Fibroblast of peridontal ligament (primary cell): ENCODE measurements at regions not wholly inside any gene's neighbourhood (a gene's known extent, or its start where the extent isn't known, plus 50 kb on each side); places are given as distances from the start of the nearest gene placed in this dataset.

Experiments used
- DNase-seq: peaks from one replicate; pipeline ENCODE4 v3.0.0-alpha.2; 2010; ENCODE audit errors: extremely low read depth

DNA sequence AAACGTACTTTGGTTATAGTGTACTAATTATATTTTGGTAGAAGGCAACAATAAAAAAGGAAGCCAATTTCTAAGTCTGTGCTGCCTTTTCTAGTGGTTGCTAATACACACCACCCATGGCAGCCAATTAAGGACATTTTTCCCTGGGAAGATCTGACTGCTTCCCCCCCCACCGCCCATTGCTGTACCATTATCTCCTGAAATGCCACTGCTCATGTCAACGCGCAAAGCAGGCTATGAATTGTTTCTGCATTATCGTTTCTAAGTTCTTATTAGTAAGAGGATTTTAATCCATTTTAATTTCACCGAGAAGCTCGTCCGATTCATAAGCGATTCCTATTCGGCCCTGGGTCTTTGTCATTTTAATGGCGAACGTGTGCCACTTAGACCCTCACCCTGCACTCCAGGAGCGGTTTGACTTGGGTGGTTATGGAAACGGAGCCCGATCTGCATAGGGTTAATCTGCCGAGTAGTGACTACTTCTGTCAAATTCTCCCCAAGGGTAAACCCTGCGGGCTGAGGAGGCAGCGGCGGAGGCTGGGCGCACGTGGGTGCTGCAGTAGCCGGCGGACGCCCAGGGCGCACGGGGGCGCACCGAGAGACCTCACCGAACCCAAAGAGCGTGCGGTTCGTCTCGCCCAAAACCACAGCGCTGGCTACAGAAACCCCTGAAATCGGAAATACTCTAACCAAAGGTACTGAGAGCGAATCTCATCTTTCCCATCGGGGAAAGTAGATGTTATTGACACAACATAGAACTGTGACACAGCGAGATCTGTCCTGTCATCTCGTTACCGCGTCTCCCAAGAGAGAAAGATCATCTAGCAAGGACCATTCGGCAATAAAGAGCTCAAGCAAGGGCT lies 55.8 kb upstream of the SHC3 start:
- peak; percentile 23 for DNase-seq

DNA sequence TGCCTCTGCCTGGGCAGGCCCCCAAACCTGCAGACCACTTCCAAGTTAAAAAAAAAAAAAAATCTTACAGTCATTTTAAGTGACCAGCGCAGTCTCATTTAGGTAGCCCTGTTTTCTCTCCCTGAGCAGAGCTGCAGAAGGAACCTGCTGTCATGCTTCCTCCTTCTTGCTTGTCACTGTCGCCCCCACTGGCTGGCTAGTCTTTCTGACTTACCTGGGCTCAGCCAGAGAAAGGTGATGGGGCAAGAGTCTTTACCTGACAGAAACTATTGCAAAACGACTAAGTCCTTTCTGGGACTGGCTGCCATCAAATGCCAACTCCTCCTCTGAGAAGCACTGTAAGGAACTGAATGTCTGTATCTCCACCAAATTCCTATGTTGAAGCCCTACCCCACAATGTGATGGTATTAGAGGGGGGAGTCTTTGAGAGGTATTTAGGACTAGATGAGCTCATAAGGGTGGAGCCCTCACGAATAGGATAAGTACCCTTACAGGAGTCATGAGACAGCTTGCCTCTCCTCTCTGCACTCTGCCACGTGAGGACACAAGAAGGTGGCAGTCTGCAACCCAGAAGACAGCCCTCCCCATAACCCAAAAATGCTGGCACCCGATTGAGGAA lies 58.4 kb upstream of the SHC3 start:
- no peak for DNase-seq

DNA sequence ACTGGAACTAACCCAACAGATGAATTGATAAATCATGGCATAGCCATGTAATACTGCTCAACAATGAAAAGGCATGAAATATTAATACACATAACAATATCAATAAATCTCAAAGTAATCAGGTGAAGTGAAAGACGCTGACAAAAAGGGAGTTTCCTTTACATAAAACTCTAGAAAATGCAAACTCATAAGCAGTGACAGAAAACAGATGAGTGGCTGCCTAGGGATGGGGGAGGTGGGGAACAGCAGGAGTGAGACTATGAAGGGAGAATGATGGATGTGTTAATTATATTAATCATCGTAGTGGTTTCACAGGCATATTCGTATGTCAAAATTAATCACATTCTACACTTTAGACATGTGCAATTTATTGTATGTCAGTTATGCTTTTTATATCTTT lies 59.8 kb upstream of the SHC3 start:
- no peak for DNase-seq

DNA sequence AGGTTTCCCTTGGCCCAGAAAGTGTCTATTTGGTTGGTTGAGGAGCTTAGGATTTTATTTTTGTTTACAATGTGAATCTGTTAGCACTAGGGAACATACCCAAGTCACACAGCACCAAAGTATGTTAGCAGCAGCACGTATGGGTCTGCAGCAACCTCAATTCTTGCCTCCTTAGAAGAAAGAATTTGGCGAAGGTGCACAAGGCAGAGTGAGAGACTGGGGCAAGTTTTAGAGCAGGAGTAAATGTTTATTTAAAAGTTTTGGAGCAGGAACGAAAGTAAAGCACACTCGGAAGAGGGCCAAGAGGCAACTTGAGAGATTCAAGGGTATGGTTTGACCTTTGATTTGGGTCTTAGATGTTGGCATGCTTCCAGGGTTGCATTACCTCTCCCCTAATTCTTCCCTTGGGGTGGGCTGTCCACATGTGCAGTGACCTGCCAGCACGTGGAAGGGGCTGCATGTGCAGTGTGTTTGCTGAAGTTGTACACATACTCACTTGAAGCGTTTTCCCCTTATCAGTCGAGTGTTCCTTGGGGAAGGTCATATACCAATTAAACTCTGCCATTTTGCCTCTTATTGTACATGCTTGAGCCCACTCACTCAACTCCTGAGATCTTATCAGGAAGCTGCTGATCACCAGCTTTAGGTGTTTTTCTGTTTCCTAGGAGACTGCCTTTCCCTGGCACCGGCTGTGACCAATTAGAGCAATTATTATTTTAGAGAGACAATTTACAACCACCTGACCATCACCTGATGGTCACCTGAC lies 64.9 kb upstream of the SHC3 start:
- DNase-seq, result no peak

DNA sequence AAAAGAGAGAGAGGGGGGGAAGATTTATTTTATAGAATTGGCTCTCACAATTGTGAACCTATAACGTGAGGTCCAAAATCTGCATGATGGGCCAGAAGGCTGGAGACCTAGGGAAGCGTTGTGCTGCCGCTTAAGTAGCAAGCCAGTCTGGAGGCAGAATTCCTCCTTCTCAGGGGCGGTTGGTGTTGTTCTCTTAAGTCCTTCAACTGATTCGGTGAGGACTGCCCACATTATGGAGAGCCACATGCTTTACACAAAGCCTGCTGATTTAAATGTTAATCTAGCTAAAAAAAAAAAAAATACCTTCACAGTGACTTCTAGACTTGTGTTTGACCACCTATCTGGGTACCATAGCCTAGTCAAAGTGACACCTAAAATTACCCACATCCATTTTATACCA lies 64.2 kb upstream of the CKS2 start:
- no peak for DNase-seq

DNA sequence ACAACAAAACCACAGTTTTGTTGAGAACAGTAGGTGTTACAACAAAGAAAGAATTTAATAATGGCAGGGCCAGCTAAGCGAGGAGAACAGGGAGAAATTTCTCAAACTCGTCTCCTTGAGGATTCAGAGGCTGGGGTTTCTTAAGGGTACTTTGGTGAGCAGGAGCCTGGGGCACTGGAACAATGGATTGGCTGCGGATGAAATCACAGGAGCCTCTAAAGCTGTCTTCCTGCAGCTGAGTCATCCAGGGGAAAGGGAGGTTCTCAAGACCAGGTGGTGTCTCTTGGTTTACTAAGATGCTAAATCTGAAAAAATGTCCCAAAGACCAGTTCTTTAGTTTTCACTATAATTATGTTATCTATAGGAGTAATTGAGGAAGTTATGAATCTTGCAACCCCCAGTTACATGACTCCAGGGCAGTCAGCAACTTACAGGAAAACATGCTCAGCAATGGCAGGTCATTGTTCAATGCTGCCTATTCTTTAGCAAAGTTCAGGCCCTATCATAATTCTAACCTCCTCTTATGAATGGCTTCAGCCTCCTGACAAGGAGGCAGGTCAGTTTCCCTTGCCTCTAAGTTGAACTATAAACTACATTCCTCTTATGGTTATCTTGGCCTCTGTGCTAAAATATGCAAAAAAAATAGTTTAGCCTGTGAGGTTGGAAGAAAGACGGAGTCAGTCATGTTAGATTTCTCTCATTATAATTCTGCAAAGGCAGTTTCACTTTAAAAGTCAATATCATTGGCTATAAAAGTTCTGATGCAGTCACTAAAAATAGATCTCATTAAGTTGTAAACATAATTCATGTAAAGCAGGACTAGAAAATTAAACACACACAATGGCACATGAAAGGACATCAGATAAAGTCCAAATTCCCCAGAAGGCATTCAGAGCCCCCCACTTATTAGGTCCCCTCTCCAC lies 63.3 kb upstream of the CKS2 start:
- peak; percentile 26 for DNase-seq

DNA sequence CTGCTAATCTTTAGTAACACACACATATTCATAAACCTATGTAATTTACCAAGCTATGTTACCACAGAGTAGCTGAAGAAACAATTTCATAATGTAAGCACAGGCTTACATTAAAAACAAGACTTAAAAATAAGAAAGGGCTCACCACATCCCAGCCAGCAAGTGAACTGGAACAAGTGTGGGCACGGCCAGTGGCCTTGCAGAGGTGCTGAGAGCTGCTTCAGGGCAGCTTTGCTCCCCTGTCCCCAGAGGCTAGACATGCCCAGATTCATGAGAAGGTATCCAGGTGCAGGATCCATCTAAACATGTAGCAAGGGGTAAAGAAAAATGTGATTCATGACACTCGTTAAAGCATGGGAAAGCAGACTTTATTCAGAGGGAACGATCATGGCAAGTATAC lies 62.0 kb upstream of the CKS2 start:
- DNase-seq, result no peak

DNA sequence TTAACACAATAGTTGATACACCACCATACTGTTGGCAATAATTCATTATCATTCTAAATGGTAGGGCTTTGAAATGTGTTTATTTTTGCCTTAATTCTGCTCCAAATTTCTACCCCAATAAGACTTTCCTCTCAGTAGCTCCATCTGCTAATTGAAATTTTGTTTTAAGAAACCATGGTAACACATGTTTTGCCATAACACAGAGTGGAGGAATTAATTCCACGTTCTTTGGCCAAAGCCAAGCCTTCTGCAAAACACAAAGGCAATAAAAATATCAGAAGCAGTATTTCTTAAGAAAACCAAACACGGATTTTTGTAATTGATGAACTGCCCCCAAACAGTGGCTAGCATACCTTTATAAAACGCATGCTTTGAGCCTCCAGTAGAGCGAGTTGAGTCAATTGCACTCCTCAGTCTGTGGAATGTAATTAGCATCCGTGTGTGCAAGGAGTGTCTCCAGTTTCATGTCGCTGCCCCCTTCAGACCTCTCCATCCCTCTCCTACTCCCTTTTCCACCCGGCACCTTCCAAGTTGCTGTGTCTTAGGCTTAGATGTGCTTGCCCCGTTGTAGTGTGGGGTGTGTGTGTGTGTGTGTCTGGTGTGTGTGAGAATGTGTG lies 58.2 kb upstream of the CKS2 start:
- DNase-seq, result no peak

DNA sequence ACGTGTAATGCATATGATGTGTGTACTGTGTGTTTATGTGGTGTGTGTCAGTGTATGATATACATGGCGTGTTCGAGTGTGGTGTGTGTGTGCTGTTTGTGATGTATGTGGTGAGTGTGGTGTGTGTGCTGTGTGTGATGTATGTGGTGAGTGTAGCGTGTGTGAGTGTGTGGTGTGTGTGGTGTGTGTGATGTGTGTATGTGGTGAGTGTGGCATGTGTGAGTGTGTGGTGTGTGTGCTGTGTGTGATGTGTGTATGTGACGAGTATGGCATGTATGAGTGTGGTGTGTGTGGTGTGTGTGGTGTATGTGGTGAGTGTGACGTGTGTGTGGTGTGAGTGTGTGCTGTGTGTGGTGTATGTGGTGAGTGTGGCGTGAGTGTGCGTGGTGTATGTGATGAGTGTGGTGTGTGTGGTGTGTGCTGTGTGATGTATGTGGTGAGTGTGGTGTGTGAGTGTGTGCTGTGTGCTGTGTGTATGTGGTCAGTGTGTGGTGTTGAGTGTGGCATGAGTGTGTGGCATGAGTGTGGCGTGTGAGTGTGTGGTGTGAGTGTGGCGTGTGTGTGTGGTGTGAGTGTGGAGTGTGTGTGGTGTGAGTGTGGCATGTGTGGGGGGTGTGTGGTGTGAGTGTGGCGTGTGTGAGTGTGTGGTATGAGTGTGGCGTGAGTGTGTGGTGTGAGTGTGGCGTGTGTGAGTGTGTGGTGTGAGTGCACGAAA lies 56.8 kb upstream of the CKS2 start:
- no peak for DNase-seq

DNA sequence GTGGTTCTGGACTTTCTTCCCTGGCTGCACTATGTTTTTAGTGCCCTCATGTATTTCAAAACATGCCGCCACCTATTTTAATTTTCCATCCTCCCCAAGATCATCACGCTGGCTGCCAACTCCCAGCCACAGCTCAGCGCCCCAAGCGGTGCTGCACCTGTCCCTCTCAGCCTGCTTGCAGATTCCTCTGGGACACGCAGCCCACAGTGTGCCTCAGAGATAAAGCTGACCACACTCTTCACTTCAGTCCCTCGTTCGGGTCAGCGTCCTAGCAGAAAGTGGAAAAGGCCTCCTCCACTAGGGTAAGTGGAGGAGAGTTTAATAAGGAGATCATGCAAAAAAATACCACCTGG lies 56.2 kb upstream of the CKS2 start:
- no peak for DNase-seq

DNA sequence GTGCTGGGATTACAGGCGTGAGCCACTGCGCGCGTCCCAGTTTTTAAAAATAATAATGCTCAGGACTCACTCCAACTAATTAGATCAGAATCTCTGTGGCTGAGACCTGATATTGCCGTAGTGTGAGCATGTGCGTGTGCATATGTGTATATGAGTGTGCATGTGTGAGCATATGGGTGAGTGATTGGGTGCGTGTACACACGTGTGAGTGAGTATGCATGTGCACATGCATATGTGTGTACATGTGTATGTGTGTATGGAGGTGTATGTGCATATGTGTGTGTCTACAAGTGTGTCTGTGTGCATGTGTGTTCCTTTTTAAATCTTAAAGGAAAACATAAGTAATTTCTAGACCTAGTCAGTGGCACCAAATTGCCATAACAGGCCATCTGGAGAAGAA lies 54.8 kb upstream of the CKS2 start:
- DNase-seq, result no peak

DNA sequence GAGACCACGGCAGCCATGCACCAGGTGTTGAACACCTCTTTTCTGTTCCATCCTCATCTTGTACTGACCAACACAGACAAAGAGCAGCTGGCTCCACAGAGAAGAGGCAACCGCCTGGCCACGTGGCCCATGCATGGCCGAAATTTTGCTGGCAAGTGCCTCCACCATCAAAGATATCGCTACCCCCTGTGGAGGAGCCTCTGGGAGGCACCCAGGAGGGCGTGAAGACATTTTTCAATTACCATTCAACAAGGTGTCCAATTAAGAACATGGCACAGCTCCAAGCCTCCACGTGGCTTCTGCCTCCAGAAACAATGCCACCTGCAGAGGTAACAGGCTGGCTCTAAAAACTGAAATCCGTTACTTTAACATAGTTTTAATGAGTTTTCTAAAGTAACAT lies 54.4 kb upstream of the CKS2 start:
- no peak for DNase-seq

DNA sequence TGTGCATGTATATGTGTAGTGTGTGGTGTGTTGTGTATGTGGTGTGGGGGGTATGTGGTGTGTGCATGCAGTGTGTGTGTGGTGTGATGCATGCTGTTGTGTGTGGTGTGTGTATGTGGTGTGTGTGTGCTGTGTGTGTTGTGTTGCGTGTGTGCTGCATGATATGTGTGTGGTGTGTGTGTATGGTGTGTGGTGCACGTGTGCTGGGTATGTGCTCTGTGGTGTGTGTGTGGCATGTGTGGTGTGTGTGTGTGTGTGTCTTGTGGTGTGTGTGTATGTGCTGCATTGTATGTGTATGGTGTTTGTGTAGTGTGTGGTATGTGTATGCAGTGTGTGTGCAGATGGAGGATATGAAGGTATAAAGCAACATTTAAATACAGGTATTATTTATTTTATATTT lies 50.5 kb upstream of the CKS2 start:
- no peak for DNase-seq
